H9 (cell line): ENCODE measurements at regions not wholly inside any gene's neighbourhood (a gene's known extent, or its start where the extent isn't known, plus 50 kb on each side); places are given as distances from the start of the nearest gene placed in this dataset.

Experiments
- DNase-seq: peaks from one replicate; pipeline ENCODE4 v3.0.0-alpha.2; 2017
- H2AFZ ChIP-seq: one replicate; pipeline ENCODE4 v1.6.1; 2013; ENCODE audit warnings: mild to moderate bottlenecking, low read length, control low read depth, moderate library complexity
- H2AK5ac ChIP-seq: 2 replicates; pipeline ENCODE4 v1.6.1; 2013; ENCODE audit warnings: low read length, control low read depth, mixed read lengths; ENCODE audit not compliant: insufficient read length
- H2BK120ac ChIP-seq: one replicate; pipeline ENCODE4 v1.6.1; 2013; ENCODE audit warnings: low read depth, mild to moderate bottlenecking, low read length, control low read depth, inconsistent platforms; ENCODE audit not compliant: poor library complexity, severe bottlenecking
- H2BK12ac ChIP-seq: 2 replicates; pipeline ENCODE4 v1.6.1; 2013; ENCODE audit warnings: low read length, control low read depth, mixed read lengths, low read depth; ENCODE audit not compliant: insufficient read length
- H2BK15ac ChIP-seq: 2 replicates; pipeline ENCODE4 v1.6.1; 2013; ENCODE audit warnings: low read depth, low read length, control low read depth
- H2BK20ac ChIP-seq: one replicate; pipeline ENCODE4 v1.6.1; 2013; ENCODE audit warnings: low read depth, mild to moderate bottlenecking, low read length, control low read depth, inconsistent platforms; ENCODE audit not compliant: poor library complexity, severe bottlenecking
- H2BK5ac ChIP-seq: 2 replicates; pipeline ENCODE4 v1.6.1; 2013; ENCODE audit warnings: low read length, control low read depth, mixed read lengths; ENCODE audit not compliant: insufficient read length
- H3K14ac ChIP-seq: 2 replicates; pipeline ENCODE4 v1.6.1; 2013; ENCODE audit warnings: low read length, control low read depth; ENCODE audit not compliant: insufficient read depth
- H3K18ac ChIP-seq: 2 replicates; pipeline ENCODE4 v1.6.1; 2013; ENCODE audit warnings: low read depth, mild to moderate bottlenecking, mixed read lengths, low read length, control low read depth; ENCODE audit not compliant: insufficient read length
- H3K23ac ChIP-seq: 2 replicates; pipeline ENCODE4 v1.6.1; 2013; ENCODE audit warnings: low read length, control low read depth, mixed read lengths, low read depth; ENCODE audit not compliant: insufficient read length
- H3K23me2 ChIP-seq: 2 replicates; pipeline ENCODE4 v1.6.1; 2013; ENCODE audit warnings: low read depth, mild to moderate bottlenecking, mixed read lengths, low read length, control low read depth; ENCODE audit not compliant: insufficient read length, poor library complexity, severe bottlenecking
- H3K27ac ChIP-seq: 2 replicates; pipeline ENCODE4 v1.5.1; 2013; ENCODE audit warnings: low read length, control low read depth, mixed read lengths, low read depth; ENCODE audit not compliant: insufficient read length
- H3K27me3 ChIP-seq: 2 replicates; pipeline ENCODE4 v1.6.1; 2013; ENCODE audit warnings: low read length, control low read depth, inconsistent platforms; ENCODE audit not compliant: insufficient read depth
- H3K4ac ChIP-seq: 2 replicates; pipeline ENCODE4 v1.6.1; 2013; ENCODE audit warnings: low read depth, mild to moderate bottlenecking, control low read depth, inconsistent platforms, low read length, moderate library complexity
- H3K4me1 ChIP-seq: 2 replicates; pipeline ENCODE4 v1.6.1; 2013; ENCODE audit warnings: low read length, control low read depth, inconsistent platforms; ENCODE audit not compliant: insufficient read depth
- H3K4me2 ChIP-seq: 2 replicates; pipeline ENCODE4 v1.6.1; 2013; ENCODE audit warnings: low read length, control low read depth, mixed read lengths; ENCODE audit not compliant: insufficient read length, insufficient read depth
- H3K56ac ChIP-seq: 2 replicates; pipeline ENCODE4 v1.6.1; 2013; ENCODE audit warnings: low read depth, mild to moderate bottlenecking, mixed read lengths, low read length, control low read depth; ENCODE audit not compliant: insufficient read length
- H3K79me1 ChIP-seq: 2 replicates; pipeline ENCODE4 v1.6.1; 2013; ENCODE audit warnings: low read depth, mild to moderate bottlenecking, moderate library complexity, low read length, control low read depth, inconsistent platforms; ENCODE audit not compliant: insufficient read depth, poor library complexity, severe bottlenecking
- H3K79me2 ChIP-seq: 2 replicates; pipeline ENCODE4 v1.6.1; 2013; ENCODE audit warnings: low read length, control low read depth, inconsistent platforms; ENCODE audit not compliant: insufficient read depth
- H3K9ac ChIP-seq: 2 replicates; pipeline ENCODE4 v1.6.1; 2013; ENCODE audit warnings: low read length, control low read depth, mixed read lengths; ENCODE audit not compliant: insufficient read length; ENCODE audit errors: extremely low read depth
- H3K9me3 ChIP-seq: one replicate; pipeline ENCODE4 v1.6.1; 2013; ENCODE audit warnings: low read depth, low read length, inconsistent platforms; ENCODE audit not compliant: control insufficient read depth
- H3T11ph ChIP-seq: one replicate; pipeline ENCODE4 v1.6.1; 2013; ENCODE audit warnings: mild to moderate bottlenecking, low read length, control low read depth, inconsistent platforms
- H4K20me1 ChIP-seq: one replicate; pipeline ENCODE4 v1.6.1; 2013; ENCODE audit not compliant: control insufficient read depth, insufficient read length, insufficient read depth
- H4K5ac ChIP-seq: 2 replicates; pipeline ENCODE4 v1.6.1; 2013; ENCODE audit warnings: low read depth, mild to moderate bottlenecking, mixed read lengths, low read length, control low read depth; ENCODE audit not compliant: insufficient read length
- H4K8ac ChIP-seq: replicated peaks from 2 replicates; pipeline ENCODE4 v1.6.1; 2013; ENCODE audit warnings: low read length, control low read depth, mixed read lengths, low read depth; ENCODE audit not compliant: insufficient read length
- H4K91ac ChIP-seq: 2 replicates; pipeline ENCODE4 v1.6.1; 2013; ENCODE audit warnings: low read depth, mild to moderate bottlenecking, moderate library complexity, mixed read lengths, low read length, control low read depth; ENCODE audit not compliant: insufficient read length
- H3K27ac Mint-ChIP-seq, 3 experiments: 2 replicates in 2 of 3; 3 replicates in 1 of 3; pipeline ENCODE4 v1.8.0; 2020 to 2021; ENCODE audit warnings: mixed read lengths in 3 of 3, mild to moderate bottlenecking in 1 of 3, moderate library complexity in 1 of 3
- H3K27me3 Mint-ChIP-seq: 2 replicates; pipeline ENCODE4 v1.8.0; 2021; ENCODE audit warnings: low read depth, mild to moderate bottlenecking, moderate library complexity, mixed read lengths
- H3K36me3 Mint-ChIP-seq, 3 experiments: 2 replicates in 2 of 3; 3 replicates in 1 of 3; pipeline ENCODE4 v1.8.0; 2020 to 2021; ENCODE audit warnings: low read depth in 3 of 3, mixed read lengths in 3 of 3; ENCODE audit not compliant: insufficient read depth in 1 of 3
- H3K4me1 Mint-ChIP-seq, 2 experiments: 2 replicates each; pipeline ENCODE4 v1.8.0; 2020; ENCODE audit warnings: mixed read lengths in 2 of 2
- H3K4me3 Mint-ChIP-seq, 2 experiments: 2 replicates in 1 of 2; 3 replicates in 1 of 2; pipeline ENCODE4 v1.8.0; 2020 to 2021; ENCODE audit warnings: mild to moderate bottlenecking in 2 of 2, mixed read lengths in 2 of 2, moderate library complexity in 1 of 2
- H3K9me3 Mint-ChIP-seq, 2 experiments: 2 replicates in 1 of 2; 3 replicates in 1 of 2; pipeline ENCODE4 v1.8.0; 2020; ENCODE audit warnings: mild to moderate bottlenecking in 2 of 2, mixed read lengths in 2 of 2, moderate library complexity in 1 of 2
- WGBS: extraction: QIAGEN DNeasy Blood & Tissue Kit; methylation state at CpG from one replicate; pipeline ENCODE4 v1.1.7; 2013; ENCODE audit warnings: missing lambda C conversion rate, low lambda C conversion rate, mixed read lengths; ENCODE audit not compliant: insufficient read length; ENCODE audit errors: extremely low coverage; 5-methylcytosine and 5-hydroxymethylcytosine counted together
- TF ChIP-seq, protein P1 (sequence below): fragments of 200-600 bp; sonication (generic); conservative IDR thresholded peaks from 3 replicates; pipeline ENCODE4 v1.8.0; 2021; ENCODE audit warnings: antibody characterized with exemption, mild to moderate bottlenecking

GRCh38 chr6:147776631-147777213, 268.2 kb downstream of the SAMD5 start:
- Histone ChIP-seq H3K18ac (no peak overlapping the region), H2AK5ac (no peak overlapping the region), H3K23ac (no peak overlapping the region), H4K91ac (no peak overlapping the region), H3K79me1 (no peaks in the 10 kb centered on the region), H2AFZ (no peak overlapping the region), H4K5ac (no peak overlapping the region), H3K4me1 (no peaks in the 10 kb centered on the region), H3K23me2 (no peaks in the 10 kb centered on the region), H2BK120ac (no peak overlapping the region), H3K79me2 (no peaks in the 10 kb centered on the region), H3K14ac (no peak overlapping the region), H3K27ac (no peak overlapping the region), H3K4ac (no peak overlapping the region), H3K4me2 (no peak overlapping the region), H4K8ac (no peak overlapping the region), H3T11ph (no peak overlapping the region), H4K20me1 (no peaks in the 10 kb centered on the region), H2BK12ac (no peak overlapping the region), H3K9ac (no peak overlapping the region), H2BK20ac (no peak overlapping the region), H2BK5ac (no peak overlapping the region), H2BK15ac (no peak overlapping the region), H3K27me3 (no peaks in the 10 kb centered on the region), H3K9me3 (no peaks in the 10 kb centered on the region), H3K56ac (no peak overlapping the region)
- Mint-ChIP-seq H3K27ac (no peak overlapping the region), H3K4me1 (no peaks in the 10 kb centered on the region), H3K9me3 (no peaks in the 10 kb centered on the region; a peak in 1 of 5 replicates), H3K4me3 (no peak overlapping the region), H3K27me3 (no peaks in the 10 kb centered on the region; the same call in 1 of the 2 replicates), H3K36me3 (no peaks in the 10 kb centered on the region; a peak in 1 of 7 replicates)
- TF ChIP-seq, protein P1, sequence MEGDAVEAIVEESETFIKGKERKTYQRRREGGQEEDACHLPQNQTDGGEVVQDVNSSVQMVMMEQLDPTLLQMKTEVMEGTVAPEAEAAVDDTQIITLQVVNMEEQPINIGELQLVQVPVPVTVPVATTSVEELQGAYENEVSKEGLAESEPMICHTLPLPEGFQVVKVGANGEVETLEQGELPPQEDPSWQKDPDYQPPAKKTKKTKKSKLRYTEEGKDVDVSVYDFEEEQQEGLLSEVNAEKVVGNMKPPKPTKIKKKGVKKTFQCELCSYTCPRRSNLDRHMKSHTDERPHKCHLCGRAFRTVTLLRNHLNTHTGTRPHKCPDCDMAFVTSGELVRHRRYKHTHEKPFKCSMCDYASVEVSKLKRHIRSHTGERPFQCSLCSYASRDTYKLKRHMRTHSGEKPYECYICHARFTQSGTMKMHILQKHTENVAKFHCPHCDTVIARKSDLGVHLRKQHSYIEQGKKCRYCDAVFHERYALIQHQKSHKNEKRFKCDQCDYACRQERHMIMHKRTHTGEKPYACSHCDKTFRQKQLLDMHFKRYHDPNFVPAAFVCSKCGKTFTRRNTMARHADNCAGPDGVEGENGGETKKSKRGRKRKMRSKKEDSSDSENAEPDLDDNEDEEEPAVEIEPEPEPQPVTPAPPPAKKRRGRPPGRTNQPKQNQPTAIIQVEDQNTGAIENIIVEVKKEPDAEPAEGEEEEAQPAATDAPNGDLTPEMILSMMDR: no peak
- no CpG with 5 or more reads among the region's 4 CpGs for WGBS
- no peak for DNase-seq
